IMR-90 (cell line): ENCODE measurements at regions not wholly inside any gene's neighbourhood (a gene's known extent, or its start where the extent isn't known, plus 50 kb on each side); places are given as distances from the start of the nearest gene placed in this dataset.
A peak's percentile ranks its signal among the peaks of the same experiment; 100 is the strongest.

Experiments
- ATAC-seq: fragments of 200-7000 bp; cut with Tn5 transposase; 2 replicates; pipeline ENCODE4 v1.9.1; 2020; ENCODE audit warnings: low read depth, mild to moderate bottlenecking, moderate library complexity
- BruUV-seq: library from RNA; stranded (reverse); fragments of 400-500 nt; replicated peaks from 2 replicates; lab custom pipeline; 2021; lab: Mats Ljungman, UMichigan
- CTCF ChIA-PET: fragments of 300-600 bp; formaldehyde crosslinking; extraction: SDS; loops from one replicate; lab custom pipeline; 2021; ENCODE audit warnings: antibody characterized with exemption; lab: Yijun Ruan, JAX
- POLR2A ChIA-PET: fragments of 300-600 bp; sonication (Branson Sonifier 250); formaldehyde crosslinking; loops from one replicate; lab custom pipeline; 2022; ENCODE audit warnings: antibody characterized with exemption; ENCODE audit not compliant: unreplicated experiment; lab: Charles Lee
- DNase-seq: peaks from one replicate; pipeline ENCODE4 v3.0.0; 2013
- H2AFZ ChIP-seq: replicated peaks from 2 replicates; pipeline ENCODE3; 2013; ENCODE audit warnings: low read length, mild to moderate bottlenecking; ENCODE audit not compliant: poor library complexity
- H2AK5ac ChIP-seq: 2 replicates; pipeline ENCODE4 v1.6.1; 2013; ENCODE audit warnings: low read depth, low read length, inconsistent platforms
- H2AK9ac ChIP-seq: replicated peaks from 2 replicates; pipeline ENCODE3; 2013; ENCODE audit warnings: mild to moderate bottlenecking, low read depth, low read length, moderate library complexity; ENCODE audit not compliant: poor library complexity
- H2BK120ac ChIP-seq: 2 replicates; pipeline ENCODE4 v1.6.1; 2013; ENCODE audit warnings: low read depth, low read length, inconsistent platforms
- H2BK15ac ChIP-seq: 3 replicates; pipeline ENCODE4 v1.6.1; 2013; ENCODE audit warnings: low read depth, low read length, inconsistent platforms
- H2BK20ac ChIP-seq: 2 replicates; pipeline ENCODE4 v1.6.1; 2013; ENCODE audit warnings: low read depth, mild to moderate bottlenecking, inconsistent platforms, low read length, moderate library complexity
- H2BK5ac ChIP-seq: 2 replicates; pipeline ENCODE4 v1.6.1; 2013; ENCODE audit warnings: mild to moderate bottlenecking, low read depth, low read length, inconsistent platforms; ENCODE audit not compliant: poor library complexity, severe bottlenecking
- H3K14ac ChIP-seq: replicated peaks from 2 replicates; pipeline ENCODE4 v1.6.1; 2013; ENCODE audit warnings: low read depth, low read length, inconsistent platforms
- H3K18ac ChIP-seq: 2 replicates; pipeline ENCODE4 v1.6.1; 2013; ENCODE audit warnings: low read depth, low read length, control low read depth
- H3K23ac ChIP-seq: 2 replicates; pipeline ENCODE4 v1.6.1; 2013; ENCODE audit warnings: low read depth, low read length, inconsistent platforms
- H3K27ac ChIP-seq: 2 replicates; pipeline ENCODE4 v1.5.1; 2013; ENCODE audit warnings: mild to moderate bottlenecking, control low read depth, low read length; ENCODE audit not compliant: insufficient read depth
- H3K27me3 ChIP-seq: 2 replicates; pipeline ENCODE4 v1.6.1; 2013; ENCODE audit warnings: low read length; ENCODE audit not compliant: control insufficient read depth, insufficient read depth
- H3K36me3 ChIP-seq: 2 replicates; pipeline ENCODE4 v1.6.1; 2013; ENCODE audit warnings: low read length, mixed read lengths; ENCODE audit not compliant: control insufficient read depth, insufficient read depth
- H3K4ac ChIP-seq: 2 replicates; pipeline ENCODE4 v1.6.1; 2013; ENCODE audit warnings: low read depth, low read length, inconsistent platforms
- H3K4me1 ChIP-seq: 2 replicates; pipeline ENCODE4 v1.6.1; 2013; ENCODE audit warnings: low read length, mixed read lengths; ENCODE audit not compliant: control insufficient read depth, insufficient read depth
- H3K4me2 ChIP-seq: 2 replicates; pipeline ENCODE4 v1.6.1; 2013; ENCODE audit warnings: low read depth, mild to moderate bottlenecking, control low read depth, low read length, moderate library complexity
- H3K4me3 ChIP-seq: 2 replicates; pipeline ENCODE4 v1.5.1; 2013; ENCODE audit warnings: low read depth, mild to moderate bottlenecking, control low read depth, low read length, moderate library complexity; ENCODE audit not compliant: insufficient read depth
- H3K56ac ChIP-seq: 2 replicates; pipeline ENCODE4 v1.6.1; 2013; ENCODE audit warnings: low read length, inconsistent platforms; ENCODE audit not compliant: insufficient read depth; ENCODE audit errors: extremely low read depth
- H3K79me1 ChIP-seq, 2 experiments: 2 replicates each; pipeline ENCODE4 v1.6.1; 2013; ENCODE audit warnings: low read length in 2 of 2, inconsistent platforms in 1 of 2, low read depth in 1 of 2
- H3K9ac ChIP-seq: 2 replicates; pipeline ENCODE4 v1.6.1; 2013; ENCODE audit warnings: low read depth, low read length, control low read depth
- H3K9me1 ChIP-seq: 2 replicates; pipeline ENCODE4 v1.6.1; 2013; ENCODE audit warnings: low read length, inconsistent platforms; ENCODE audit not compliant: insufficient read depth
- H3K9me3 ChIP-seq: 2 replicates; pipeline ENCODE4 v1.6.1; 2013; ENCODE audit warnings: low read length; ENCODE audit not compliant: control insufficient read depth, insufficient read depth
- H4K20me1 ChIP-seq: 2 replicates; pipeline ENCODE4 v1.6.1; 2013; ENCODE audit warnings: low read length, inconsistent platforms; ENCODE audit not compliant: insufficient read depth
- H4K5ac ChIP-seq: 2 replicates; pipeline ENCODE4 v1.6.1; 2013; ENCODE audit warnings: mild to moderate bottlenecking, low read depth, low read length, control low read depth
- H4K8ac ChIP-seq, 2 experiments: 2 replicates each; pipeline ENCODE4 v1.6.1; 2013; ENCODE audit warnings: low read depth in 2 of 2, low read length in 2 of 2, control low read depth in 1 of 2, inconsistent platforms in 1 of 2
- H4K91ac ChIP-seq: 2 replicates; pipeline ENCODE4 v1.6.1; 2013; ENCODE audit warnings: low read depth, low read length, inconsistent platforms; ENCODE audit not compliant: insufficient read depth
- BHLHE40 ChIP-seq: fragments of 150-350 bp; IDR thresholded peaks from 2 replicates; pipeline ENCODE4 v1.6.1; 2016; ENCODE audit warnings: mild to moderate bottlenecking, low read depth, low read length
- CEBPB ChIP-seq: IDR thresholded peaks from 2 replicates; pipeline ENCODE4 v1.6.1; 2012; ENCODE audit warnings: low read depth, low read length, improper control_type of control experiment
- CTCF ChIP-seq: conservative IDR thresholded peaks from 2 replicates; pipeline ENCODE4 v1.5.1; 2012; ENCODE audit warnings: mild to moderate bottlenecking, low read depth, low read length, improper control_type of control experiment
- ELK1 ChIP-seq: fragments of 150-350 bp; IDR thresholded peaks from 2 replicates; pipeline ENCODE4 v1.6.1; 2016; ENCODE audit warnings: low read depth, mild to moderate bottlenecking, low read length, moderate library complexity, borderline replicate concordance
- MAZ ChIP-seq: IDR thresholded peaks from 2 replicates; pipeline ENCODE4 v1.6.1; 2012; ENCODE audit warnings: low read depth, mild to moderate bottlenecking, low read length, improper control_type of control experiment, moderate library complexity, borderline replicate concordance
- NFE2L2 ChIP-seq: fragments of 150-350 bp; IDR thresholded peaks from 2 replicates; pipeline ENCODE4 v1.6.1; 2016; ENCODE audit warnings: low read depth, mild to moderate bottlenecking, low read length
- POLR2A ChIP-seq: IDR thresholded peaks from 2 replicates; pipeline ENCODE4 v1.6.1; 2012; ENCODE audit warnings: mild to moderate bottlenecking, low read depth, low read length
- RFX5 ChIP-seq: IDR thresholded peaks from 2 replicates; pipeline ENCODE4 v1.8.0; 2012; ENCODE audit warnings: low read depth, mild to moderate bottlenecking, low read length, moderate library complexity
- SMC3 ChIP-seq: fragments of 150-350 bp; IDR thresholded peaks from 2 replicates; pipeline ENCODE4 v1.6.1; 2016; ENCODE audit warnings: low read depth, mild to moderate bottlenecking, antibody characterized with exemption, low read length, moderate library complexity
- WGBS, 2 experiments: methylation state at CpG; one replicate each; pipeline versions ENCODE4 v1.1.5 to v1.1.7; 2013; ENCODE audit warnings: missing lambda C conversion rate in 2 of 2; ENCODE audit not compliant: insufficient read length in 1 of 2; ENCODE audit errors: extremely low coverage in 2 of 2; 5-methylcytosine and 5-hydroxymethylcytosine counted together
- dilution Hi-C: fragments of 300-500 bp; cut with HindIII; formaldehyde crosslinking; loops from one replicate; pipeline ENCODE4 v1.14.3; 2018; ENCODE audit warnings: low sequenced_read_pairs; ENCODE audit not compliant: unreplicated experiment
- in situ Hi-C: fragments of 300-500 bp; cut with MboI; formaldehyde crosslinking; loops from 3 replicates; pipeline ENCODE4 v1.14.3; 2019; ENCODE audit warnings: low sequenced_read_pairs, inconsistent platforms, mixed read lengths
- intact Hi-C: fragments of 100-400 bp; cut with micrococcal nuclease; formaldehyde crosslinking; loops from 2 replicates; pipeline ENCODE4 v1.10.0; 2022

GRCh38 chr7:106598663-106599342 lies 62.2 kb downstream of the CCDC71L start:
- H3K36me3 ChIP-seq = no peaks in the 10 kb centered on the region
- peak overlapping the region; percentile 35 for H4K91ac ChIP-seq
- peak overlapping the region; percentile 27; the same call in 1 of the 2 replicates for H3K4ac ChIP-seq
- 0 out of 2 replicates have a peak overlapping the region, but pooled peaks have one; percentile 5 for H2BK20ac ChIP-seq
- no peak overlapping the region for H3K23ac ChIP-seq
- peak overlapping the region; percentile 67 for H2BK120ac ChIP-seq
- peak overlapping the region; percentile 46 for H3K4me3 ChIP-seq
- H3K14ac ChIP-seq = peak overlapping the region; percentile 11
- no TSS peak for BruUV-seq
- H4K5ac ChIP-seq = peak overlapping the region; percentile 81
- H3K9me1 ChIP-seq = 0 out of 2 replicates have a peak, but pooled peaks cover 5% of the 10 kb centered on the region
- H2AFZ ChIP-seq = peak overlapping the region; percentile 82
- no peak overlapping the region; the same call in 1 of the 2 replicates for H2AK5ac ChIP-seq
- H4K20me1 ChIP-seq = no peaks in the 10 kb centered on the region
- no peaks in the 10 kb centered on the region for H3K79me1 ChIP-seq
- no peak overlapping the region for H2BK5ac ChIP-seq
- dilution Hi-C loops (no loop called here), intact Hi-C loops (no loop called here), in situ Hi-C loops (no loop called here)
- no peak overlapping the region for H2AK9ac ChIP-seq
- ATAC-seq (peak; percentile 98), DNase-seq (peak; percentile 60)
- POLR2A ChIA-PET = no interaction called here
- CTCF ChIA-PET = interaction anchor here (1.1 kb wide), 1 partner anchor 56 kb away, joined by 4 read pairs; no protein-coding TSS in a partner anchor
- H3K4me1 ChIP-seq = no peaks in the 10 kb centered on the region
- WGBS, 2 experiments = no CpG with 5 or more reads among the region's 6 CpGs
- no peak for TF ChIP-seq CEBPB
- TF ChIP-seq SMC3 = no peak
- no peak for TF ChIP-seq POLR2A
- peak; percentile 79 for TF ChIP-seq RFX5
- TF ChIP-seq NFE2L2 = no peak
- TF ChIP-seq ELK1 = no peak
- TF ChIP-seq BHLHE40 = peak; percentile 68; the same call in 1 of the 2 replicates
- no peak for TF ChIP-seq CTCF
- no peak for TF ChIP-seq MAZ
- H2BK15ac ChIP-seq = peak overlapping the region; percentile 56; the same call in 1 of the 3 replicates
- H3K56ac ChIP-seq = 0 out of 2 replicates have a peak overlapping the region, but pooled peaks have one; percentile 52
- H3K27ac ChIP-seq = peak overlapping the region; percentile 27; the same call in 1 of the 2 replicates
- peak overlapping the region; percentile 77 for H3K9ac ChIP-seq
- H4K8ac ChIP-seq = peak overlapping the region; percentile 78 to 86
- no peaks in the 10 kb centered on the region for H3K9me3 ChIP-seq
- peak overlapping the region; percentile 87 for H3K4me2 ChIP-seq
- H3K27me3 ChIP-seq = no peaks in the 10 kb centered on the region
- H3K18ac ChIP-seq = peak overlapping the region; percentile 51
